ENCODE measurements at regions not wholly inside any gene's neighbourhood (a gene's known extent, or its start where the extent isn't known, plus 50 kb on each side); places are given as distances from the start of the nearest gene placed in this dataset.

DNA sequence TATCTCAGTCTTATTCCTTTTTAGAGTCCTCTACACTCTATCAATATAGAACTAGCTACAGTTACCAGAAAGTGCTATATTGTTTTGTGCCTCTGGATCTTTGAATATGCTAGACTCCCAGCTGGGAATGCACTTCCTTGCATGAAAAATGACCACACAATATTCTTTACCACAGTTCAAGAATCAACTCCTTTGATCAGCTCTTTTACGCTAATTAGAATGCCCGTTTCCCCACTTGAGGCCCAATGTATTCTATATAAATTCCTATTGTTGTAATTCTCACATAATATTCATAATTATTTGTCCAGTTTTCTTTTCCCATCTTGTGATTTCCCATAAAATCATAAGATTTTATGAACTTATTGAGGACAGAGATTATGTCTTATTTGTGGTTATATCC lies 142.2 kb downstream of the UBE2E3 start:
- no peak for TF ChIP-seq CTCF (IDR thresholded peaks at IDR 0.05)
- Histone ChIP-seq H3K9me3 (no peaks in the 10 kb centered on the region), H3K27me3 (no peaks in the 10 kb centered on the region), H3K4me1 (no peaks in the 10 kb centered on the region), H3K27ac (no peak overlapping the region), H3K4me3 (no peak overlapping the region), H3K36me3 (no peaks in the 10 kb centered on the region)
- no peak for ATAC-seq
- DNase-seq = no peak
- intact Hi-C loops (cut with DNase I) = no loop called here

DNA sequence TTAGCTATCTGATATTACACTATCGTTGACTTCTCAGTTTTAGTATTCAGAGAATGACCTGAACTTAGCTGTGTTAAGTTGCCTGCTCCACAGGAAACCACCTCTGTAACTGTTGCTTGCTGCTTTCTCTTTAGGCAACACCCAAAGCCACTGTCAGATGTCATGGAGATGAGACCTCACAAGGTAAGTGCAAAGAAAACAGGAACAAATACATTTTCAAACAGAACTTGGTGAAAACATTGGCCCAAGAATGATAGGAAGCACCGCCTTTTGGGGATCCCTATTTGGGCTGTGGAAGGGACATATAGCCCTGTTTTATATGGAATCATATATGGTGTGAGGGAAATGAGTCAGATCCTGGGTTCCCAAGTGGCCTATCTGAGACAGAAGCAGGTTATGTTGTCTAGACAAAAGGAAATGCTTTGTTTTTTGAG lies 143.4 kb downstream of the UBE2E3 start:
- H3K27ac ChIP-seq = no peak overlapping the region
- no peaks in the 10 kb centered on the region for H3K4me1 ChIP-seq
- ATAC-seq (peak; percentile 58), DNase-seq (no peak)
- no peaks in the 10 kb centered on the region for H3K9me3 ChIP-seq
- intact Hi-C loops (cut with DNase I) = no loop called here
- H3K4me3 ChIP-seq = no peak overlapping the region
- H3K36me3 ChIP-seq = no peaks in the 10 kb centered on the region
- TF ChIP-seq CTCF (IDR thresholded peaks at IDR 0.05) = no peak
- H3K27me3 ChIP-seq = no peaks in the 10 kb centered on the region

DNA sequence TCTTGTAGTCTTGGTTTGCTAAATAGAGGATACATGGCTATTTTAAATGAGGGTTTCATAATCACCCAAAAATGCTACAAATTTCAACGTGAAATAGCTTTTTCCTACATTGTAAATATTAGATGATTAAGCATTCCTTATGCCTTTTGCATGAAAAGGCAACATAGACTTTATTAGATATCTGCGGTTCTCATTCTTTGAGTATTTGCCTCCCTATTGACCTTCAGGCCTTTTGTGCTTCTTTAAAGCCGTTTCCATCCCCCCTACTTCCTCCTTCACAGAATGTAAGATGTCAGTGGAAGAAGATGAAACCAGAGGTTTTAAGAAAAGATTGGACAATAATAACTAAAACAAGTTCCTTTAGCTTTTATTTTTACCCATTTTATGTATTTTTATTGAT lies 144.1 kb downstream of the UBE2E3 start:
- Histone ChIP-seq H3K9me3 (no peaks in the 10 kb centered on the region), H3K27ac (no peak overlapping the region), H3K4me1 (no peaks in the 10 kb centered on the region), H3K36me3 (no peaks in the 10 kb centered on the region), H3K27me3 (no peaks in the 10 kb centered on the region), H3K4me3 (no peak overlapping the region)
- no peak for ATAC-seq
- no peak for DNase-seq
- no peak for TF ChIP-seq CTCF (IDR thresholded peaks at IDR 0.05)
- intact Hi-C loops (cut with DNase I) = no loop called here

- intact Hi-C loops (cut with DNase I) = no loop called here
- ATAC-seq = no peak
- no peak for DNase-seq
- no peak for TF ChIP-seq CTCF (IDR thresholded peaks at IDR 0.05)
- H3K27me3 ChIP-seq = no peaks in the 10 kb centered on the region
- no peaks in the 10 kb centered on the region for H3K36me3 ChIP-seq
- H3K9me3 ChIP-seq = no peaks in the 10 kb centered on the region
- H3K27ac ChIP-seq = peak overlapping the region; percentile 37
- H3K4me1 ChIP-seq = no peaks in the 10 kb centered on the region
- H3K4me3 ChIP-seq = no peak overlapping the region
Measured at GRCh38 chr2:181125359-181125758, 145.0 kb downstream of the UBE2E3 start.

GRCh38 chr2:181126311-181126868 lies 146.0 kb downstream of the UBE2E3 start:
- no peaks in the 10 kb centered on the region for H3K9me3 ChIP-seq
- H3K27ac ChIP-seq = no peak overlapping the region
- TF ChIP-seq CTCF (IDR thresholded peaks at IDR 0.05) = no peak
- ATAC-seq = no peak
- no peak for DNase-seq
- intact Hi-C loops (cut with DNase I) = no loop called here
- no peak overlapping the region for H3K4me3 ChIP-seq
- H3K36me3 ChIP-seq = no peaks in the 10 kb centered on the region
- H3K4me1 ChIP-seq = no peaks in the 10 kb centered on the region
- no peaks in the 10 kb centered on the region for H3K27me3 ChIP-seq

DNA sequence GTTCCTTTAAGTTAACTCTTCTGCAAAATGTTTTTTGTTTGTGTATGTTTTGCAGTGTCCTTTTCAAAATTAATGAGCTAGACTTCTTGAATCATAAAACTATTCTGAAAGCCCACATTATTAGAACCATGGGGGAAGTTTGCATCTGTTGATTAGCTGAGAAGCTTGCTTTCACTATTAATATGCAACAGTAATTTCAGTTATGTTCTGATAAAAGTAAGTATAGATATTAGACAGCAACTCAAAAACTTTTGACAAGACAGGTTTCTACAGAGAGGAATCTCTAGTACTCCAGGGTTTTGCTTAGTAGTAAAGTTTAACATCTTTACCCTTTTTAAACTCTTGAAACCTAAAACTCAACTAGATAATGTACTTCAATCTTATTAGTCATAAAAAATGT lies 147.8 kb downstream of the UBE2E3 start:
- no peak for TF ChIP-seq CTCF (IDR thresholded peaks at IDR 0.05)
- no peak for ATAC-seq
- intact Hi-C loops (cut with DNase I) = no loop called here
- no peak for DNase-seq
- H3K36me3 ChIP-seq = no peaks in the 10 kb centered on the region
- no peaks in the 10 kb centered on the region for H3K9me3 ChIP-seq
- no peak overlapping the region for H3K27ac ChIP-seq
- H3K27me3 ChIP-seq = no peaks in the 10 kb centered on the region
- no peaks in the 10 kb centered on the region for H3K4me1 ChIP-seq
- no peak overlapping the region for H3K4me3 ChIP-seq

Data from upper lobe of right lung (tissue), 1 donor.